Heart right ventricle (tissue), 16 donors: ENCODE measurements at regions not wholly inside any gene's neighbourhood (a gene's known extent, or its start where the extent isn't known, plus 50 kb on each side); places are given as distances from the start of the nearest gene placed in this dataset.
"Not testable (repeated sequence)": the region's sequence is repeated elsewhere in the genome, so short reads cannot be mapped to it uniquely, and the experiment has no call there.

Experiments used
- ATAC-seq, 8 donors: fragments of 200-7000 bp; cut with Tn5 transposase; one replicate each; pipeline ENCODE4 v1.9.1; 2020; ENCODE audit warnings: mild to moderate bottlenecking in 8 of 8, moderate library complexity in 8 of 8, moderate number of reproducible peaks in 1 of 8
- DNase-seq, 2 donors: peaks; one replicate each; pipeline ENCODE4 v3.0.0-alpha.2; 2020
- H3K27ac ChIP-seq, 10 donors: fragments of 200-600 bp; sonication (generic) in 2 of 10; one replicate each; pipeline versions ENCODE4 v1.5.0 to v1.8.0; 2020 to 2022; ENCODE audit warnings: mild to moderate bottlenecking in 3 of 10
- H3K27me3 ChIP-seq, 7 donors: fragments of 200-600 bp; one replicate each; pipeline ENCODE4 v1.8.0; 2021 to 2022; ENCODE audit warnings: mild to moderate bottlenecking in 2 of 7
- H3K36me3 ChIP-seq, 9 donors: fragments of 200-600 bp; sonication (generic) in 1 of 9; one replicate each; pipeline versions ENCODE4 v1.5.0 to v1.8.0; 2020 to 2022; ENCODE audit warnings: mild to moderate bottlenecking in 2 of 9
- H3K4me1 ChIP-seq, 9 donors: fragments of 200-600 bp; sonication (generic) in 1 of 9; one replicate each; pipeline versions ENCODE4 v1.5.0 to v1.8.0; 2020 to 2022; ENCODE audit warnings: mild to moderate bottlenecking in 4 of 9
- H3K4me3 ChIP-seq, 10 donors: fragments of 200-600 bp; sonication (generic) in 2 of 10; one replicate each; pipeline versions ENCODE4 v1.5.0 to v1.8.0; 2020 to 2022; ENCODE audit warnings: mild to moderate bottlenecking in 7 of 10, moderate library complexity in 2 of 10
- H3K9me3 ChIP-seq, 11 donors: fragments of 200-600 bp in 10 of 11; sonication (generic) in 2 of 11; one replicate each; pipeline versions ENCODE4 v1.5.0 to v1.8.0; 2013 to 2022; ENCODE audit warnings: mild to moderate bottlenecking in 2 of 11, control low read depth in 1 of 11, moderate library complexity in 1 of 11
- CTCF ChIP-seq, 9 donors: fragments of 200-600 bp; sonication (generic) in 2 of 9; IDR thresholded peaks; one replicate each; pipeline versions ENCODE4 v1.5.0 to v1.8.0; 2021 to 2022; ENCODE audit warnings: antibody characterized with exemption in 9 of 9, mild to moderate bottlenecking in 5 of 9, moderate library complexity in 1 of 9
- WGBS, 2 donors: extraction: QIAGEN DNeasy Blood & Tissue Kit; methylation state at CpG; one replicate each; pipeline ENCODE4 v1.1.7; 2013; ENCODE audit warnings: inconsistent platforms in 1 of 2; 5-methylcytosine and 5-hydroxymethylcytosine counted together
- intact Hi-C, 10 donors: fragments of 100-400 bp; cut with DNase I; formaldehyde crosslinking; loops; one replicate each; pipeline versions ENCODE4 v1.11.1 to v1.14.2; 2022
- donor health status: Arrhythmogenic right ventricular cardiomyopathy.
- donor health status: ischemic (EF 13 %, LVEDD 7.1; RV severe dilation, severe dysfunction).
- donor health status: healthy with polysubstance abuse.
- donor health status: DM: no; HTN: yes; CAD: no.
- donor health status: DM: no; HTN: no; CAD: no.
- donor health status: ischemic (EF 25% LVEDD 6.9; RV normal size, moderate dysfunction).
- donor health status: ischemic (EF 25% LVEDD 5.7; RV mildly dilated, moderate dysfunction).
- donor health status: healthy.
- donor health status: DM: yes; HTN: yes; CAD: no.
- donor health status: Ischemic cardiomyopathy.
- donor health status: ischemic (EF 35%, LVEDD 5.7; RV mildly dilated, moderate dysfunction).
- donor health status: nonischemic (EF 11% LVEDD 7.7; RV severe dilation, severe dysfunction).
- donor health status: DM: yes; HTN: yes; CAD: no.
- donor health status: PGD.
- donor health status: ischemic (EF 29% LVEDD 5.4; RV normal size, mild dysfunction).
- donor health status: nonischemic (EF 23%, LVEDD 6.1; RV moderate dilation, normal function).

- intact Hi-C loops = no loop called here
- no peak overlapping the region for H3K27ac ChIP-seq
Measured at GRCh38 chr5:4023753-4024335, 428.2 kb downstream of the IRX1 start.

GRCh38 chr5:4027088-4027734 lies 431.6 kb downstream of the IRX1 start:
- no peaks in the 10 kb centered on the region for H3K36me3 ChIP-seq
- DNase-seq = no peak
- H3K27me3 ChIP-seq = no peaks in the 10 kb centered on the region
- intact Hi-C loops = no loop called here
- no peak overlapping the region for H3K4me3 ChIP-seq
- H3K9me3 ChIP-seq = peaks cover 0 to 15% (median 0%) of the 10 kb centered on the region in 11 donors
- H3K4me1 ChIP-seq = peaks cover 0 to 11% (median 0%) of the 10 kb centered on the region in 9 donors
- TF ChIP-seq CTCF (IDR thresholded peaks at IDR 0.05) = no peak
- H3K27ac ChIP-seq = no peak overlapping the region
- WGBS, 2 donors = 66 to 74% methylated on average over 17 of the region's 17 CpGs
- ATAC-seq = peak in 2 of 8 donors; percentile 9 to 36

More at GRCh38 chr5:4023753-4024335, 428.2 kb downstream of the IRX1 start:
- Histone ChIP-seq H3K36me3 (no peaks in the 10 kb centered on the region), H3K27me3 (no peaks in the 10 kb centered on the region), H3K4me3 (no peak overlapping the region), H3K4me1 (peaks cover 0 to 23% (median 0%) of the 10 kb centered on the region in 9 donors), H3K9me3 (peaks cover 0 to 4% (median 0%) of the 10 kb centered on the region in 11 donors)
- no peak for DNase-seq
- no peak for ATAC-seq
- TF ChIP-seq CTCF (IDR thresholded peaks at IDR 0.05) = no peak

- 61 to 62% methylated on average over 2 of the region's 2 CpGs for WGBS, 2 donors
- DNase-seq = no peak
- ATAC-seq = no peak
- Histone ChIP-seq H3K4me3 (no peak overlapping the region), H3K27me3 (no peaks in the 10 kb centered on the region), H3K36me3 (no peaks in the 10 kb centered on the region), H3K4me1 (peaks cover 0 to 11% (median 0%) of the 10 kb centered on the region in 9 donors), H3K27ac (no peak overlapping the region), H3K9me3 (peaks cover 0 to 15% (median 0%) of the 10 kb centered on the region in 11 donors)
- no peak for TF ChIP-seq CTCF (IDR thresholded peaks at IDR 0.05)
- intact Hi-C loops = no loop called here
Measured at GRCh38 chr5:4028384-4028783, 432.8 kb downstream of the IRX1 start.

- WGBS, 2 donors = 70 to 82% methylated on average over 1 of the region's 1 CpG
- not testable (repeated sequence) for DNase-seq
Measured at GRCh38 chr5:4033546-4033945, 437.9 kb downstream of the IRX1 start.

GRCh38 chr5:4036861-4037260 lies 441.2 kb downstream of the IRX1 start:
- WGBS, 2 donors = 78 to 79% methylated on average over 5 of the region's 5 CpGs
- Histone ChIP-seq H3K4me3 (no peak overlapping the region), H3K4me1 (no peaks in the 10 kb centered on the region), H3K27me3 (no peaks in the 10 kb centered on the region), H3K36me3 (no peaks in the 10 kb centered on the region), H3K9me3 (peaks cover 0 to 12% (median 3%) of the 10 kb centered on the region in 11 donors), H3K27ac (no peak overlapping the region)
- TF ChIP-seq CTCF (IDR thresholded peaks at IDR 0.05) = no peak
- DNase-seq (no peak), ATAC-seq (no peak)
- intact Hi-C loops = no loop called here

More at GRCh38 chr5:4033546-4033945, 437.9 kb downstream of the IRX1 start:
- ATAC-seq, H3K27ac ChIP-seq, H3K4me1 ChIP-seq, intact Hi-C loops, H3K36me3 ChIP-seq, H3K4me3 ChIP-seq, H3K27me3 ChIP-seq: not testable (repeated sequence)
- peaks cover 0 to 20% (median 4%) of the 10 kb centered on the region in 11 donors for H3K9me3 ChIP-seq
